ENCODE measurements at regions not wholly inside any gene's neighbourhood (a gene's known extent, or its start where the extent isn't known, plus 50 kb on each side); places are given as distances from the start of the nearest gene placed in this dataset.
"Not testable (repeated sequence)": the region's sequence is repeated elsewhere in the genome, so short reads cannot be mapped to it uniquely, and the experiment has no call there.

DNA sequence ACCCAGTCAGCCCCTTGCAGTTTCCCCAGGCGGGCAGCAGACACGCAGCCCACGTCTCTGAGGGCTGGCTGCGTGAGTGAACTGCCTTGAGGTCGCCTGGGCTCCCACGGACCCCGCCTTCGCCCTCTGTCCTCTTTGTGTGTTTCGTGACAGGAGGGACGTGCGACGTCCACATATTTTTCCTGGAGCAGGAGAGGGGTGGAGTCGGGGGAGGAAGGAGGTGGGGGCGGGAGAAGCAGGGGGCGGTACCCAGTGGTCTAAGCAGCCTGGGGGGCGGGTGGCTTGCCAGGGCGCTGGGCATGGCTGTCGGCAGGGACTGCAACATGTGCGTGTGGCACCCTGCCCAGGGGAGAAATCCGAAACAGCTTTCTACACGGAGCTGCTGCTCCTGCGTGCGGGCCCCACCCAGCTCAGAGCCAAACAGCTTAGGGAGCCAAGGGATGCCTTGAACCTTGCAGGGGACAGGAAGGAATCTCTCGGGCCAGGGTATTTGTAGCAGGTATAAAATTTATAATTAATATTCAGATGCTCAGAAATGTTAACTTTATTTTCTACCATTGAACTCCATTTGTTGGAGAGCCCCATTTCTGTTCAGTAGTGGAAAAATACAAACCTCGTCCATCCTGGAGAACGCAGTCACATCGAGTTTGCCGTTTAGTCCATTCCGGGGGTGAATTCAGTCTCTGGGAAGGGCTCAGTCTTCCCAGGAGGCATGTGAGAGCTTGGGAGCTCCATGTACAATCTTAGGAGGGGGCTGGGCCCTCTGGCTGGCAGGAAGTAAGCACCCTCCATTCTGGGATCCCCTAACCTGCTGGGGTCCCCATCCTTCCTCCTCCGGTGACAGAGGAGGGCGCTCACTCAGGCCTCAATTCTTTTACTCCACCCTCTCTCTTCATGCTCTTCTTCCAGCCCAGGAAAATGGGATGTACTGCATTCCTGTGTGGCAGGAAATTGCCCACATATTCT is 79.1 kb upstream of the MEF2A start:
- no peak for DNase-seq

DNA sequence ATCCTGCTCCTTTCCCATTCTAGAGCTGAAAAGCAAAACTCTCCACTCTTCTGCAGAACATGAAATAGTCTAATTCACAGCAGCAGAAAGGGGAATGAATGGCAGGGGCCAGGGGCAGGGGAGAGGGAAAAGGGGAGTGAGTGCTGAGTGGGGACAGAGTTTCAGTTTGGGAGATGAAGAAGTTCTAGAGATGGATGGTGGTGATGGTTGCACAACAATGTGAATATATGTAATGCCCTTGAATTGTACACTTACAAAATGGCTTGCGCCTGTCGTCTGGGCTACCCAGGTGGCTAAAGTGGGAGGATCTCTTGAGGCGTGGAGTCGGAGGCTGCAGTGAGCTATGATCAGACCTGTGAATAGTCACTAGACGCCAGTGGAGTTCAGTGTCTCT is 78.5 kb upstream of the MEF2A start:
- no peak for DNase-seq

DNA sequence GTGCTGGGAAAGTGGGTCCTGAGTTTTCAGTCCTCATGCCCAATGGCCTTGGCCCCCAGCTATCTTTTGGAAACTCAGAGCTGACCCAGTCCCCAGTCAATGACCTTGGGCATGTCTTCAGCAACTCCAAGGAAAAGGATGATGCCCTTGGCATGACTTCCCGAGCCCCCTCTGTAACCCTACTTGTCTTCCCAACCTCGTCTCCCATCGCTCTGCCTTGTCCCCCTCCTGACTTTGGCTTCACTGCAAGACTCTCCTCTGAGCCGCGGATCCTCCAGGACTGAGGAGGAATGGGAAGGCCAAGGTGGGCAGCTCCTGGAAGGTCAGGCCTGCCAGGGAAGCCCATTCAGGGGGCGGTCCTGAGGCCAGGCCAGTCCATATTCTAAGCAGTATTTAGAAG is 73.5 kb upstream of the MEF2A start:
- DNase-seq = no peak

DNA sequence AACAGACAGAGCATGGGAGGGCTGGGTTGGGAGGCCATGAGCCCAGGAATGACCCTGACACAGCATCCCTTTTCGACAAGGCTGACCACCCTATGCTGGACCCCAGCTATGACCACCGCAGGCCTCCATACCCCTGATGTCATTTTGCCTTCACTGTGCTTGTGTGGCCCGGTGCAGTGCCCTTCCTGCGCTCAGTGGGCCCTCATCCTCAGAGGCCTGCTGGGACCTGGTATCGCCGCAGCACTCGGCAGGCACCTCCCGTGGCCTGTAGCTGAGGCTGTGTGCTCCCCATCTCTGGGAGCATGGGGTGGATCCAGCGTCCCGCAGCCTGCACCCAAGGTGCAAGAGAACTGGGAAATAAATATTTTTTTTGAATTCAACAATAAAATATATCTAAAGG is 73.1 kb upstream of the MEF2A start:
- DNase-seq = no peak

DNA sequence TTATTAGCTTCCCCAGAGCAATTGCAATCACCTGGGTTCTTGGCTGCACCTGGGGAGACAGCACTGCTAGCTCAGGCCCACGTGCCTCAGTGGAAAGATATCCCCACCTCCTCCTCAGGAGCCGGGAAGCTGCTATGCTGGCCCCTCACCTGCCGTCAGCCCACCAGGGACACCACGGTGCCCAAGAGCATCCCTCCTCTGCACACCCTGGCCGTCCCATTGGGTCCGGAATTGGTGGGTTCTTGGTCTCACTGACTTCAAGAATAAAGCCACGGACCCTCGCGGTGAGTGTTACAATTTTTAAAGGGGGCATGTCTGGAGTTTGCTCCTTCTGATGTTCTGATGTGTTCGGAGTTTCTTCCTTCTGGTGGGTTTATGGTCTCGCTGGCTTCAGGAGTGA is 72.3 kb upstream of the MEF2A start:
- DNase-seq = no peak

DNA sequence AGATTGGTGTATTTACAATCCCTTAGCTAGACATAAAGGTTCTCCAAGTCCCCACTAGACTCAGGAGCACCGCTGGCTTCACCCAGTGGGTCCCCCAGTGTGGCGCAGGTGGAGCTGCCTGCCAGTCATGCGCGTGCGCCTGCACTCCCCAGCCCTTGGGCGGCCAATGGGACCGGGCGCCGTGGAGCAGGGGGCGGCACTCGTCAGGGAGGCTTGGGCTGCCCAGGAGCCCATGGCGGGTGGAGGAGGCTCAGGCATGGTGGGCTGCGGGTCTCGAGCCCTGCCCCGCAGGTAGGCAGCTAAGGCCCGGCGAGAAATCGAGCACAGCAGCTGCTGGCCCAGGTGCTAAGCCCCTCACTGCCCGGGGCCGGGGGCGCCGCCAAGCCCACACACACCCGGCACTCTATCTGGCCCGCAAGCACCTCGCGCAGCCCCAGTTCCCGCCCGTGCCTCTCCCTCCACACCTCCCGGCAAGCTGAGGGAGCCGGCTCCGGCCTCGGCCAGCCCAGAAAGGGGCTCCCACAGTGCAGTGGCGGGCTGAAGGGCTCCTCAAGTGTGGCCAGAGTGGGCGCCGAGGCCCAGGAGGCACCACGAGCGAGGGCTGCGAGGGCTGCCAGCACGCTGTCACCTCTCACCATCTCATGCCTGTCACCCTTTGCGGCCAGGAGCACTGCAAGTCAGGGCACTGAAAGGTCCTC is 71.1 kb upstream of the MEF2A start:
- DNase-seq = not testable (repeated sequence)

DNA sequence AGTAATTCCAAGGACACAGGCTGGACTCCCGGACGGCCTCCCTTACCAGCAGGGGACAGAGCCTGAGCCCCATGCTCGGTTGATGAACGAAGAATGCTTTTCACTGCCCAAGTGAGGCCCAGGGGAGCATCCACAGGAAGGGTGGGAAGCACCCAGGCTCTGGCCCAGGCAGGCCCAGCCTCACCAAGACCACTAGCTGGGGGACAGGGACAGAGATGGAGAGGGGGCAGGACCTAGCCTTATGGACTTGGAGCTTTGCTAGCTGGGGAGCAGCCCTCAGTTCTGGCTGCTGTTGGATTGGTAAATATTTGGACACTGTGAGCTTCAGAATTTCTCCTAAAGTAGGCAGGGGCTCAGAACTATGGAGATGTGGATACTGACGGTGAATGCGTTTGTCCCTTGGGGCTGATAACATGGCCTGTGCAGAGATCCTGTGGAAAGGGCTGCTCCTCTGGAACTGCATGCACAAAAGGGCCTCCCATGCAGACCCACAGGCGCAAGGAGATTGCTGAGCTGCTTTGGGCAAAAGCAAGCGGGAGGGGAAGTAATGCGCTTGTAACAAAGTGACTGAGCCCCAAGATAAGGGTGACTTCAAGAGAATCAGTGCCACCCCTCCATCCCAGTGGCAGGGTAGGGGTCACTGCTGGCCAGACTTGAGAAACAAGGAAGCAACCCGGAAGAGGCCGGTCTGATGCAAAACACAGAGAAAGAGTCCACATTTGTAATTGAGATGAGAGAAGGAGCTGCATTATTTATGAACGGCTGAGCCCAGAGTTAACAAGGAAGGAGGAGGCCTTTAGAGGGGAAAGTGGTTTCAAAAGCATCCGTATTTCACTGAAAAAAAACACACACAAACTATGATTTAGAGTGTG is 70.1 kb upstream of the MEF2A start:
- no peak for DNase-seq

DNA sequence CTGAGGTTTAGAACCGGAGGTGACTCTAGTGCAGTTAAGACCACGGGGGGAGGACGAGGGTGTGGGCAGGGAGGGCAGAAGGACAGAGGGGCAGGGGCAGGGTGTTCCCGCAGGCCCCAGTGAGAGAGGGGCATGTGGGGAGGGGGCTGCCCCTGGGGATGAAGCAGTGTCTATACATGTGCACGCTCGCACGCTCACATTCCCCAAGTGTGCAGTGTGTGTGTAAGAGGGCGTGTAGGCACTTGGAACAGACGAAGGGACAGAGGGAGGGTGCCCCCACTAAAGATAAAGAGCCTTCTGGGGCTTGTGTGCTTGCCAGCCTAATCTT is 69.5 kb upstream of the MEF2A start:
- DNase-seq = no peak

DNA sequence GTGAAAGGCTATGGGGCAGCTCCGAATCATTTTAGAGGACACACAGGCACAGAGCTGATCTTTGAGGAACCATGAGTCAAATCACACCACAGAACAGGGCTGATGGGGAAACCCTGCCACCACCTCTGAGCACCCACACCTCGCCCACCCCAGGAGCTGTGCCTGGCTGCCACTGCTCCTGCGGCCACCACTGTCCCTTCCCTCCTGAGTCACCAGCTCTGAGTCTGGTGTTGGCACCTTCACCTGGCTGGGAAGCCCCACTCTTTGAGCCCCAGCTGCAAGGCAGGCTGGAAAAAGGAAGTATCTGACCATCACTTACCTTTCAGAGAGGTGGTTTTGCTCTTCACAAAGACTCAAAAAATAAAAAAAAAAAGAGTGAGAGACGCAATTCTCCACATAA is 63.6 kb upstream of the MEF2A start:
- no peak for DNase-seq

DNA sequence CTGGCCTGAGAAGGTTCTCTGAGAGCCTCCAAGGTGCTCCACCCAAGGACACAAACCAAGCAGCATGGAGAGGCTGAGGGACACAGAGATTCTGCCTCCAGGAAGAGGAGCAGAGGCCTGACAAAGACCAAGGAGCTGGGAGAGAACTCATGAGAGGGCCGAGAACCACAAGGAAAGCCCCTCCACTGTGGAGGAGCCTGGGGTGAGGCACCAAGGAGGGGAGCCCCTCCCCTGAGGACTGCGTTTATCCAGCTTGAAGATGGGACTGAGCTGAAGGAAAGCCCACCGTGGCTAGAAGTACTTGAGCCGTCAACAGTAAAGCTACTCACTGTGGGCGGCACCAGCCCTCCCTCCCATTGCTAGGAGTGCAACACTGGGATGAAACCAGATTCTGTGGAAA is 63.1 kb upstream of the MEF2A start:
- DNase-seq = no peak

DNA sequence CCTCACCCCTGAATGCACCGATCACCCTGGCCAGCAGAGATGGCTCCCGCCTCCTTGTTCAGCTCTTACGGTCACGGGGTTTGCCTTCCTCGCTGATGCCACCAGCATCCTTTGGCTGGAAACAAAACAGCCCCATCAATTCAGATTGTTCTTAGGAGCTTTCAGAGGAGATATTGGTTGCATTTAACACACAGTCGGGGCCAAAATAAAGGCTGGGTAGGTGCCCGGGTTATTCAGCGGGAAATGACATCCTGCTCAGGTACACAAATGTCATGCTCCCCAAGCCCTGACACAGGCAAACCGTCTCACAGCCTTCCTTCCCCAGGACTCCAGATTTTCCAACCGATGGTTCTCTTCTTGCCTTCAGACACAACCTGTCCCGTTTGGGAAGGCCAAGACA is 62.4 kb upstream of the MEF2A start:
- DNase-seq = no peak

DNA sequence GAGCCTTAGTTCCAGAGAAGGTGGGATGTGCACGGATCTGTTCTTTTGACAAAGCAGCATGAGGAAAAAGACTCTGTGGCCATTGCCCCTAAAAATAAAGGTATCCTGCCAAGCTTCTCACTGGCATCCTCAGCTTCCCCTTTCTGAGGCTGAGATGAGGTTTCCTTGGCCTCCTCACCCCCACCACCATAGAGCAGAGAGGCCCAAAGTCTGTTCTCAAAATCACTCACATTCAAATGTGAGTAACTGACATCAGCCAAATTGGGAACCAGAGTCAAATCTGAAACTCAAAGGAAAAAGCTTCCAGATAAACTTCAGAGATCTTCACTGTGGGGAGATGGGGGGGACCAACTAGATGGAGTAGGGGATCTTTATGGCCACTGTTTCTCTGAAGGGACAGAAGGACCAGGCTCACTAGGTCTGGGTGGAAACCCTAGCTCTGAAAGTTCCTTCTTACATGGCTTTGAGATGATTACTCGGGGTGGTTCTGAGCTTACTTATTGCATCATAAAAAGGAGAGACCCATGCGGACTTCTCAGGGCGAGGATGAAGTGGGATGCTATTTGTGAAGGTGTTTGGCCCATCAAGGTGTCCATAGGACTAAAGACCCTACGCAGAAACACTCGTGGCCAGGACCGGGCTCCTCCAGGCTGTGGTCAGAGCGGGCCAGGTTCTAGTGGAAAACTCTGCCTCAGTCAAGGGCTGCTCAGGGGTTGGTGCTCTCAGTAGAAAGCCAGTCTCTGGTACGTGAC is 61.5 kb upstream of the MEF2A start:
- no peak for DNase-seq

DNA sequence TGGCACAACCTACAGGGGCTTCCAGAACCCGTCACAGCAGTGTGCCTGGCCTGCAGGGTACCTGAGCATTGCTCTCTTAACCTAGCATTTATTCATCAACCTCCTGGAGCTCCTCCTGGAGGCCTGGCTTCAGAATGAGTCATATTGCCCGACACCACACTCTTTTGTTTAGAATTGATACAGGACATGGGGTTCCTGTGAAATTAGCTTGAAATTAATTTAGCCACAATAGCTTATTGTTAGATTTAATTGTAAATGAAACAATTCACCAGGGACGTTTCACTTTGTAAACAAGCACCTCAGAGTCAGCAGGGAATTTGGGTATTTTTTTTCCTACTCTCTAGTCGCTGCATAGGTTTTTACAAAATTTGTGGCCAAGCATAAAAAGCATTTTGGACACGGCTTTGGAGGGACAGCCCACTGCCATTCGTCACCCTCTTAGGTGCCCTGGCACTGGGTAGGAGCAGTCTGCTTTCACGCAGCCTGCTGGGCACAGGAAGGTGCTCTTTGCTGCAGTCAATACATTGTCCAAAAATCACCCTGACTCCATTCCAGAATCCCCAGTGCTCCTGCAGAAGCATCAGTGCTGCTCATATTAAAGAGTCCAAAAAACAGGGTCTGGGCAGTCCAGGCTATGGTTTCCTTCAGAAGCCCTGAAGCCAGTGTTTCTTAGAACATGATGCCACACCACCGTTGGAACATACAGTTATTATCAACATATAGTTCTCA is 60.8 kb upstream of the MEF2A start:
- no peak for DNase-seq

DNA sequence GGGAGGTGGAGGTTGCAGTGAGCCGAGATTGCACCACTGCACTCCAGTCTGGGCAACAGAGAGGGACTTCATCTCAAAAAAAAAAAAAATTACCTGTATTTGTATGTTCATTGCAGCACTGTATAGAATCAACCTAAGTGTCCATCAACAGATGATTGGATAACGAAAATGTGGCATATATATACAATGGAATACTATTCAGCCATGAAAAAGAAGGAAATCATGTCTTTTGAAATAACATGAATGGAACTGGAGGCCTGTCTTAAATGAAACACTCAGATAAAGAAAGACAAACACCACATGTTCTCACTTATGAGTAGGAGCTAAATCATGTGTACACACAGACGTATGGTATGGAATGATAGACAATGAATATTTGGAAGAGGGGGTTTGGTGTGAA is 59.4 kb upstream of the MEF2A start:
- no peak for DNase-seq

DNA sequence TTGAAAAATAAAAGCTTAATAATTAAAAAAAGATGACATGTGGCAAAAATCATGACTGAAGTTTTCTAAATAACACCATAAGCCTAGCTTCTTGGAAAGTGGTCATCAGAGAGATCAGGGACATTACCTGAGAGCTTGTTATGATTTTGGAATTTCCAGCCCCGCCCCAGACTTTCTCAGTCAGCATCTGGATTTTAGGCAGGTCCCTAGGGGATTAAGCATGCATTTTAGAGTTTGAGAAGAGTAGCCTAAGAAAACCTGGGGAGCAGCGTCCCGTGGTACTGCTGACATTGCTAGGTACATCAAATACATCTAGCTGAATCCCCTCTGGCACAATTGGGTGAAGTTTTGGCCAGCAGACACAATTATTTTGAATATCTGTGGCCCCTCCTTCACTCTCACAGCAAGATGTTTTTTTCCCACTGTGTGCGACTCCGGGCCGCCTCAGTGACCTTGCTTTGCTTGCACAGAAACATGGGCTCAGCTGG is 58.7 kb upstream of the MEF2A start:
- DNase-seq = no peak

DNA sequence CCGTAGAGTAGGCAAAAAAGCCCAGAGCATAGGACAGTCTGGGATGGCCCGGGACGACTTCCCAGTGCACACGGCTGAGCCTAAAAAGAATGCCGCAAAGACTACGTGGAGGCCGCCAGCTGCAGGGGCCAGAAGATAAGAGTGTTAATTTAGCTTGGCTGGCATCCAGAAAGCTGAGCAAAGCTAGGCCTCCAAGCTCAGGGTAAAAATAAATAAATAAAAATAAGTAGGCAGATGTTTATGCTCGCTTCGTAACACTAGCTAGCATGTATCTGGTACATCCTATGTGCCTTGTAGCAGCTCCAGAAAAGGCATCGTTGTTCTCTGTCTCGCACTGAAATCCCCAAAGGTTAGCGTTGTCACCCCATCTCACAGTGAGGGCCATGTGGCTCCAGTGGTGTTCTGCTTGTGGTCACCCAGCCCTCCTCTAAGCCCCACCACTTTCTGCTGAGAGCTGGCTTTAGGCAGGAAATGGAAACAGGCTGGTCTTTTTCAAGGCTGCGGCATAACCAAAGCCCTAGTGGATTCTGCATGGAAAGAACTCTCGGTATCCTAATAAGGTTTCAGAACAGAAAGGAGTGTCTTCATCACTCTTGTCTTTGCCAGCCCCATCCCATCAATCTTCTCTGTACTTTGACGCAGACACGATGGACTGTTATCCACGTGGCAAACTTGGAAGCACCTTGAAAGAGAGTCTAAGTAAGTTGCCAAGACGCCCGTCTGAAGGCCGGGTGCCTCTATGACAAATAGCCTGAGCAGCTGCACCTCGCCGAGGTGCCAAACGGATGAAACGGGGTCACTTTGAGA is 58.1 kb upstream of the MEF2A start:
- DNase-seq = no peak

DNA sequence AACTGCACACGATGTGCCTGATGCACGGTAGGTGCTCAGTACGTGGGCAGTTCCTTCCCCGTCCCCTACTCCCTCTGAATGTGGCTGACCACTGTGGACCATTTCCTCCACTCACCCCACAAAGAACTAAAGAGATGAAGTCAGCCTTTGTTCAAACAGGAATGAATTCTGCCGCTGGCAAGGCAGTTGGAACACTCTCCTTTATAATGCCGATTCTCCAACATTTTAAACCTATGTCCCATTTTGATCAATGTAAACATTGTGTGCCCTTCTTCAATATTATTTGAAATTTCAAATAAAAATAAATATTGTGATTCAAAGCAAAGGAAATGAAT is 57.5 kb upstream of the MEF2A start:
- no peak for DNase-seq

DNA sequence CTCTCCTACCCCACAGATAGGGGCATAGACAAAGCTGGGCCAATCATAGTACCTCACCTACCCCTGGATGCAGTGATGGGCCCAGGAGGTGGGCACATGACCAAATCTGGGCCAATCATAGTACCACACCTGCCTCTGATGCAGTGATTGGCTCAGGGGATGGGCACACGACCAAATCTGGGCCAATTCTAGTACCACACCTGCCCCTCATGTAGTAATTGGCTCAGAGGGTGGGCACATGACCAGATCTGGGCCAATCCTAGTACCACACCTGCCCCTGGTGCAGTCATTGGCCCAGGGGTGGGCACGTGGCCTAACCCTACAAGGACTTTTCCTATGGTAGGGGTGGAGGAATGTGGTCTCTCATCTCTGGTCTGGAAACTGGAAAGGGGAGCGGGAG is 56.9 kb upstream of the MEF2A start:
- DNase-seq = no peak

DNA sequence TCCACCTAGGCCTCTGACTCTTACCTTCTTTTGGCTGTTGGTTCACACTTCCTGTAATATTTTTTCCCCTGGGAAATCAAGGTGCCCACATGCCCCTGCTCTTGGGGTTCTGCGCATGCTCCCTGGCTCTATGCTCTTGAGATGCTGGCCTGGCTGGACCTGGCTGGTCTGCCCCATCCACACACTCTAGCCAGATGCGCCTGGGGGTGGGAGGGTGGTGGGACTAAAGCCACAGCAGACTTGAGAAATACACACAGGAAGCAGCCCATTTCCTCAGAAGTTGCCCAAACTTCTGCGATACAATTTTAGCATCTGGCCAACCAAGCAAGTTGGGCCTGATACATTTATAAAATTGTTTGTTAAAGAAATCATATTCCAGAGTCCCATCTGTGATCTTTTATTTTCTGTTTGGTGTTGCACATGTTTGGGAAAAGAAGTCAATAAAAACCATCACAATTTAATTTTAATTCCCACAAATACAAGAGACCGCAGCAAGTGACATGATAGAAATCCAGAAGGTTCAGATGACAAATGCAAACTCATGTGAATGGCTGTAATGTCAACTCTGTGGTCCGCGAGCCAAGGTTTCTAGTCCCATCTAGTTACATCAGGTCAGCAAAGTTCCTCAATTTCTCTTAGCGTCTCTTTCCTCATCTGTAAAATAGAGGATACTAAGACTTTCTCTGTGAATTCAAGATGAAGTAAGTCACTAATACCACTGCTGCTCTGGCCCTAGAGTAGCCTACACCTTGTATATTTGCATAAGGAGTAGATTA is 55.9 kb upstream of the MEF2A start:
- no peak for DNase-seq

DNA sequence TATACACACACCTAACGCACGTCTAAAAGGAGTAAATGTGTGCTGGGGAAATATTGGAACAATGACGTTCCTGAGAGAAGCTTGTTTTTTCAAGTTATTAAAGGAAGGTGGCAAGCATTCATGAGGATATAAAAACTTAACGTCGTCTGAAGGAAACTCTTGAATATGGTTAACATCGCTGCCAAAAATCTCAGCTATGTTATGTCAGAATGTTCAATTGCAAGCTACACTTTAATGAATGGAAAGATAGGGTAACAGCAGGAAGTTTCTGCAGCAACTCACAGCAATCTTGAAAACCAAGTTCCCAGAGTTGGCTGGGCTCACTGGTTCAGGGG is 54.3 kb upstream of the MEF2A start:
- DNase-seq = no peak

Measured in activated CD4-positive, CD25-positive, alpha-beta regulatory T cell treated with anti-CD3 and anti-CD28 coated beads, Interleukin-2, amount 50 U/mL, for 72 hours (primary cell).